Endothelial cell of umbilical vein (primary cell): ENCODE measurements at regions not wholly inside any gene's neighbourhood (a gene's known extent, or its start where the extent isn't known, plus 50 kb on each side); places are given as distances from the start of the nearest gene placed in this dataset.

Experiments used
- BruUV-seq: library from RNA; stranded (reverse); fragments of 400-500 nt; replicated peaks from 2 replicates; lab custom pipeline; 2021; lab: Mats Ljungman, UMichigan
- CTCF ChIA-PET: fragments of 300-600, 350-600 bp; sonication (Branson Sonifier 250); formaldehyde crosslinking; loops from one replicate; lab custom pipeline; 2021; ENCODE audit warnings: antibody characterized with exemption, inconsistent platforms; lab: Charles Lee
- POLR2A ChIA-PET: fragments of 300-600, 350-600 bp; sonication (Branson Sonifier 250); formaldehyde crosslinking; loops from one replicate; lab custom pipeline; 2021; ENCODE audit warnings: antibody characterized with exemption, inconsistent platforms; lab: Charles Lee
- DNase-seq: peaks from one replicate; pipeline ENCODE4 v3.0.0-alpha.2; 2011; ENCODE audit warnings: low read depth, low spot score
- FAIRE-seq: peaks from 2 replicates; lab custom pipeline; 2011; peaks lifted over from hg19 to GRCh38; lab: Jason Lieb, UNC
- H2AFZ ChIP-seq: 2 replicates; pipeline ENCODE4 v1.6.0; 2012; ENCODE audit warnings: low read depth, low read length, control low read depth, inconsistent platforms
- H3K27ac ChIP-seq: 2 replicates; pipeline ENCODE4 v1.5.1; 2011; ENCODE audit warnings: low read depth, mild to moderate bottlenecking, control low read depth, low read length, moderate library complexity; ENCODE audit not compliant: insufficient read depth
- H3K27me3 ChIP-seq, 2 experiments: 2 replicates each; pipeline versions ENCODE4 v1.6.0 to v1.6.1; 2011; ENCODE audit warnings: low read length in 2 of 2, mixed read lengths in 1 of 2; ENCODE audit not compliant: control insufficient read depth in 2 of 2, insufficient read depth in 2 of 2
- H3K36me3 ChIP-seq, 2 experiments: 2 replicates in 1 of 2; 3 replicates in 1 of 2; pipeline ENCODE4 v1.5.1; 2011; ENCODE audit warnings: low read length in 2 of 2, mild to moderate bottlenecking in 1 of 2, moderate library complexity in 1 of 2; ENCODE audit not compliant: control insufficient read depth in 2 of 2, insufficient read depth in 2 of 2; ENCODE audit errors: extremely low read depth in 1 of 2
- H3K4me1 ChIP-seq: 3 replicates; pipeline ENCODE4 v1.5.1; 2011; ENCODE audit warnings: mild to moderate bottlenecking, low read length; ENCODE audit not compliant: control insufficient read depth, insufficient read depth; ENCODE audit errors: extremely low read depth
- H3K4me2 ChIP-seq: 2 replicates; pipeline ENCODE4 v1.6.1; 2011; ENCODE audit warnings: low read length, control low read depth, mixed read lengths; ENCODE audit not compliant: insufficient read depth
- H3K4me3 ChIP-seq, 3 experiments: fragments of 200-600 bp in 1 of 3; sonication (generic), shearing (Covaris generic) in 1 of 3; replicated peaks in 1 of 3; 2 replicates each; pipeline ENCODE4 v1.5.1; 2011 to 2016; ENCODE audit warnings: control low read depth in 3 of 3, low read length in 3 of 3, mild to moderate bottlenecking in 2 of 3, inconsistent platforms in 1 of 3, low read depth in 1 of 3, moderate library complexity in 1 of 3; ENCODE audit not compliant: insufficient read depth in 1 of 3
- H3K79me2 ChIP-seq: 2 replicates; pipeline ENCODE4 v1.6.0; 2012; ENCODE audit warnings: low read length, inconsistent platforms; ENCODE audit not compliant: control insufficient read depth, insufficient read depth
- H3K9ac ChIP-seq: replicated peaks from 2 replicates; pipeline ENCODE3; 2011; ENCODE audit warnings: low read length, control low read depth; ENCODE audit not compliant: insufficient read depth; ENCODE audit errors: extremely low read depth
- H3K9me1 ChIP-seq: replicated peaks from 3 replicates; pipeline ENCODE4 v1.6.0; 2011; ENCODE audit warnings: mild to moderate bottlenecking, low read length; ENCODE audit not compliant: control insufficient read depth, insufficient read depth; ENCODE audit errors: extremely low read depth
- H3K9me3 ChIP-seq: replicated peaks from 2 replicates; pipeline ENCODE4 v1.5.1; 2012; ENCODE audit warnings: low read length, inconsistent platforms; ENCODE audit not compliant: control insufficient read depth, insufficient read depth
- H4K20me1 ChIP-seq: replicated peaks from 2 replicates; pipeline ENCODE3; 2011; ENCODE audit warnings: mild to moderate bottlenecking, low read length; ENCODE audit not compliant: control insufficient read depth, insufficient read depth; ENCODE audit errors: extremely low read depth
- EZH2 ChIP-seq: IDR thresholded peaks from 2 replicates; pipeline ENCODE4 v1.6.1; 2012; ENCODE audit warnings: borderline replicate concordance, low read depth, mild to moderate bottlenecking, moderate library complexity, low read length, inconsistent platforms; ENCODE audit not compliant: severe bottlenecking
- FOS ChIP-seq: IDR thresholded peaks from 2 replicates; pipeline ENCODE4 v1.6.1; 2011; ENCODE audit warnings: mild to moderate bottlenecking, low read length, moderate library complexity, borderline replicate concordance; ENCODE audit not compliant: insufficient read depth
- GATA2 ChIP-seq: IDR thresholded peaks from 2 replicates; pipeline ENCODE4 v1.7.0; 2011; ENCODE audit warnings: low read depth, mild to moderate bottlenecking, moderate library complexity, mixed read lengths, low read length; ENCODE audit not compliant: insufficient read length, insufficient read depth
- JUN ChIP-seq: IDR thresholded peaks from 2 replicates; pipeline ENCODE4 v1.6.1; 2011; ENCODE audit warnings: borderline replicate concordance, low read depth; ENCODE audit not compliant: insufficient read length, insufficient read depth
- MYC ChIP-seq: IDR thresholded peaks from one replicate; pipeline ENCODE4 v1.6.1; 2011; ENCODE audit warnings: mild to moderate bottlenecking, low read depth, low read length
- POLR2A ChIP-seq: IDR thresholded peaks from 2 replicates; pipeline ENCODE4 v1.6.1; 2012; ENCODE audit warnings: low read depth, mild to moderate bottlenecking, control low read depth, low read length
- POLR2AphosphoS5 ChIP-seq: IDR thresholded peaks from 2 replicates; pipeline ENCODE4 v1.6.1; 2012; ENCODE audit warnings: low read depth, mild to moderate bottlenecking, control low read depth, low read length, moderate library complexity; ENCODE audit not compliant: insufficient read depth
- dilution Hi-C: fragments of 300-500 bp; cut with MboI; formaldehyde crosslinking; loops from one replicate; pipeline ENCODE4 v1.15.0; 2019; ENCODE audit warnings: low sequenced_read_pairs; ENCODE audit not compliant: extremely low pct_ligation_motif_present
- intact Hi-C: fragments of 100-400 bp; cut with micrococcal nuclease; formaldehyde crosslinking; loops from one replicate; pipeline ENCODE4 v1.10.0; 2022
- TF ChIP-seq, protein P1 (sequence below), 2 donors: IDR thresholded peaks; 1 replicate in 1 of 2; 2 replicates in 1 of 2; pipeline ENCODE4 v1.5.1; 2011; ENCODE audit warnings: low read length in 2 of 2, mild to moderate bottlenecking in 2 of 2, moderate library complexity in 2 of 2, control low read depth in 1 of 2, inconsistent platforms in 1 of 2, low read depth in 1 of 2; ENCODE audit not compliant: insufficient read depth in 1 of 2; ENCODE audit errors: extremely low read depth in 1 of 2
- TF ChIP-seq, protein P2 (sequence below): IDR thresholded peaks from 2 replicates; pipeline ENCODE4 v1.6.1; 2011; ENCODE audit not compliant: insufficient read depth, insufficient read length

DNA sequence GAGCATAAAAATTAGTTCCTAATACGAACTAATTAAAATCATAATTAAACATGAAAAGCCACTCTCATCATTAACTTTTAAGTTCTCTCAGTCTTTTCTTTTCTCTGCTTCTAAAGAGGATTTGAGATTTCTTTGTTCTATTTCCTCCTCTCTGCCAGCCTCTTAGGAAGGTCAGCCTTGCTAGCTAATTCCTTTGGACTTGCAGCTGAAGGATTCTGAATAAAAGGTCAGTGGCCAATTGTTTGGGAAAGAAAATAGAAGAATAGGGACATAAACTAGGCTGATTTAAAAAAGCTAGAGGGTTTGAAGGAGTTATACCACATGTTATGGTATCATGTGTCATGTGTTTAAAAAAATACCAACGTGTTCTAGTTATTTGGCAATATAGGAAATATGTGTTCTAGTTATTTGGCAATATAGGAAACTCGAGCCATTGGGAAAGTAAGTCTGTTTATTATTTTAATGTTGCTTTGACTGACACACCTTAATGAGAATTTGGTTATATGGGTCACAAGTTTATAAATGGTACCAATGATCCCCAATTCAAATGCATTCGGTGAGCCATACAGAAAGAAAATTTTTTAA lies 1668.7 kb upstream of the PCDH7 start:
- no peaks in the 10 kb centered on the region for H3K9me1 ChIP-seq
- no peaks in the 10 kb centered on the region for H4K20me1 ChIP-seq
- intact Hi-C loops (no loop called here), dilution Hi-C loops (no loop called here)
- FAIRE-seq (no peak), DNase-seq (no peak)
- POLR2A ChIA-PET = no interaction called here
- no peaks in the 10 kb centered on the region for H3K9me3 ChIP-seq
- CTCF ChIA-PET = no interaction called here
- no peak overlapping the region for H3K9ac ChIP-seq
- H3K79me2 ChIP-seq = no peaks in the 10 kb centered on the region
- no peaks in the 10 kb centered on the region for H3K27me3 ChIP-seq
- H3K4me3 ChIP-seq = no peak overlapping the region
- no peaks in the 10 kb centered on the region for H3K4me1 ChIP-seq
- no TSS peak for BruUV-seq
- TF ChIP-seq POLR2AphosphoS5 (no peak), EZH2 (no peak), GATA2 (no peak), MYC (no peak), FOS (no peak), JUN (no peak), POLR2A (no peak)
- TF ChIP-seq, protein P1, sequence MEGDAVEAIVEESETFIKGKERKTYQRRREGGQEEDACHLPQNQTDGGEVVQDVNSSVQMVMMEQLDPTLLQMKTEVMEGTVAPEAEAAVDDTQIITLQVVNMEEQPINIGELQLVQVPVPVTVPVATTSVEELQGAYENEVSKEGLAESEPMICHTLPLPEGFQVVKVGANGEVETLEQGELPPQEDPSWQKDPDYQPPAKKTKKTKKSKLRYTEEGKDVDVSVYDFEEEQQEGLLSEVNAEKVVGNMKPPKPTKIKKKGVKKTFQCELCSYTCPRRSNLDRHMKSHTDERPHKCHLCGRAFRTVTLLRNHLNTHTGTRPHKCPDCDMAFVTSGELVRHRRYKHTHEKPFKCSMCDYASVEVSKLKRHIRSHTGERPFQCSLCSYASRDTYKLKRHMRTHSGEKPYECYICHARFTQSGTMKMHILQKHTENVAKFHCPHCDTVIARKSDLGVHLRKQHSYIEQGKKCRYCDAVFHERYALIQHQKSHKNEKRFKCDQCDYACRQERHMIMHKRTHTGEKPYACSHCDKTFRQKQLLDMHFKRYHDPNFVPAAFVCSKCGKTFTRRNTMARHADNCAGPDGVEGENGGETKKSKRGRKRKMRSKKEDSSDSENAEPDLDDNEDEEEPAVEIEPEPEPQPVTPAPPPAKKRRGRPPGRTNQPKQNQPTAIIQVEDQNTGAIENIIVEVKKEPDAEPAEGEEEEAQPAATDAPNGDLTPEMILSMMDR (IDR thresholded peaks at IDR 0.05; ENCODE audit: extremely low read depth in 1 of 2, insufficient read depth in 1 of 2, low read depth in 1 of 2, low read length in 2 of 2) = no peak
- TF ChIP-seq, protein P2, sequence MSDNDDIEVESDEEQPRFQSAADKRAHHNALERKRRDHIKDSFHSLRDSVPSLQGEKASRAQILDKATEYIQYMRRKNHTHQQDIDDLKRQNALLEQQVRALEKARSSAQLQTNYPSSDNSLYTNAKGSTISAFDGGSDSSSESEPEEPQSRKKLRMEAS = no peak
- H3K27ac ChIP-seq = no peak overlapping the region
- no peak overlapping the region for H3K4me2 ChIP-seq
- H2AFZ ChIP-seq = no peak overlapping the region
- no peaks in the 10 kb centered on the region for H3K36me3 ChIP-seq
